Cerebellar cortex (tissue), 1 donor: ENCODE measurements at regions not wholly inside any gene's neighbourhood (a gene's known extent, or its start where the extent isn't known, plus 50 kb on each side); places are given as distances from the start of the nearest gene placed in this dataset.

Source experiments
- DNase-seq: peaks from one replicate; pipeline ENCODE4 v3.0.0-alpha.2; 2015; ENCODE audit warnings: low spot score

DNA sequence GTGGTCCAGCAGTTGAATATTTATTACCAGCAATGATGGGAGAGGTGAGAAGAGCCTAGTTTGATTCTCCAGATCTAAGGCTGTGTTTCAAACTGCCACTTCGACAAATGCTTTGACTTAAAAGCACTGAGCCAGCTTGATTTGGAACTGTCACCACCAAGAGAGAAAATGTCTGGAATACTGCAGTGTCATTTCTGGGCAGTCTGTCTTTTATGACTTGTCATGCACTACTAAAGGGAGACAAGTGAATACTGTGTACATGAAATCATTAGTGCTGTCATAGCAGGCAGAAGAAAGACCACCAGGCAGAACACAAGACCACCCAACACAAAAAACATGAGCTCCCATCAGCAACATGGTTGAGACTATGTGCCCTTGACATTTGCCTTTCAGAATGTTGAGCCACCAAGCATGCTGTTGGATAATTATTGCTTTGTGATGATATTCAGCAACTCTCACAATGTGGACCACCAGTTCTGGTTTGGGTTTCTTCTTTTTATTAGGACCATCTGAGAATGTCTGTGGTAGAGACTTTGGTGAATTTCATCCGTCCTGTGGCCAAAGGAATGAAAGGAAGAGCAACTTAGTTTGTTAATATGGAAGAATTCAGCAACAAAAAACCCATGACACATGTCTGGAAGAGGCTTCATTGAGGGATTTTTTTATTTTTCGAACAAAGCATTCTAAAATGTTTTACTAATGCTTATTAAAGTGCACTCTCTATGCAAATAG lies 125.8 kb downstream of the NTMT2 start:
- DNase-seq, result no peak

DNA sequence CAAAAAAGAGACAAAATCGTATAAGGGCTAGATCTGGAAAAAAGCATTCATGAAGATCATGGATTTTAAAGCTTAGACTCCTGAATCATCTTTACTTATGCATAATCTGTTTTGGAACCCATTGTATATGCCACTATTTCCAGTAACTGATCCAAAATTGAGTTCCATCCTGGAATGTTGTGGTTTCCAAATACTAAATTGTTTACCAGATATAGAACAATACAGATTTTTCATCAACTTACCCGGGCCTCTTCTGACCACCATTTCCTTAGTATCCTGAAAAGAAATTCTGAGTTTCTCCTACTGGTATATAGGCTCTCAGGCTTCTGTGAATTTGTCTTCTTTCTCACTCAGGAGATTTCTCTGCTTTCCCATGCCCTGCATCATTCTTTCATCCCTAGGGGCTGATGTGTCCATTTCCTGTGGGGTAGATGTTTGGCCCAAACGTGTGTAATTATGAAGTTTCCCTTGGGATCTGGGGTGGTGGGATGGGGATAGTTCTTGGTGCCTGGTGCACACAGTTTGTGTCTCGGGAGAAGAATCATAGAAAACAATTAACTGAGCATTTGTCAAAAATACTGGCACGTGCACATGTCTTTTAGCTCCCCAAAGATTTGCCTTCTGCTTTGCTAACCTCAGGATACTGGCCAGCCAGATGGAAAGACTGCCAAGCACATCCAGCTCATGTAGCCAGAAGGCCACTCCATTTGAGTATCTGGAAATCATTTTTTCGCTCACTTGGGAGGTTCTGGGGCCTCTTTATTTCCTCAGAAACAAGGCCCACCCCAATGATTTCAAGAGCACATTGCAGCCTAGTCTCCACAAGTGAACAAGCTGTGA lies 127.8 kb downstream of the NTMT2 start:
- DNase-seq, result no peak

- DNase-seq, result no peak
Observed at GRCh38 chr1:170274131-170274501, 128.4 kb downstream of the NTMT2 start.

DNA sequence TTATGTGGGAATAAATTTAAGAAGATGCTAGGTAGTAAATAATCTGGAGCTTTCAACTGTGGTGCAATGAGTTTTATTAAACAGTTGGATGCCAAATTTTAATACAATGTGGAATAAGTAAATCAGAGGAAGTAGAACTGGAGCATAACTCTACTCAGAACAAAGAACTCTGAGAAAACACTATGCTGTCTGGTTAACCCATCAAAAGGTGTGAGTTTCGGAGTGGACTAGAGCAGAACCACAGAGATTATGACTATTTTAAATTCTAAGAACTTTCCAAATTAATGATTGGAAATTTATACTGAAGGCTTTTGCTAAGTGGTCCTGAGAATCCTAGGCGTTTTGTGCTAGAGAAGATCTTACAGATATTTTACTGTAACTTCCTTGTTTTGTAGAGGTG lies 132.2 kb downstream of the NTMT2 start:
- no peak for DNase-seq

- DNase-seq, result no peak
Observed at GRCh38 chr1:170284016-170284415, 138.3 kb downstream of the NTMT2 start.

GRCh38 chr1:170284512-170284911 lies 138.8 kb downstream of the NTMT2 start:
- DNase-seq, result no peak

DNA sequence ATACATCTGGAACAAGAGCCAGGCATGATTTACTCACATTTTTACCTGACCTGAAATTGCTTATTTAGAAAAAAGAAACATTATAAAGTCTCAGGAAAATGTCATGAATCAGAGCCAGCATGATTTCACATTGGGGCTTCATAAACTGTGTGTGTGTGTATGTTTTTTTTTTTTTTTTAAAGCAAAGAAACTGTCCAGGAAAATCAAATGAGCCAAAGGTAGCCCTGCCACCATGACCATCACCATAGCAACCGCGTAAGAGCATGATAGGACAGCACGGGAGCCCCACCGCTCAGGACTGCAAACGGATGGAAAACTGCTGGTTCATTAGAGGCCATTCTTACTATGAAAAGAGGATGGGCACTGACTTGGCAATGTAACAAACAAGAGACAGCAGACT lies 139.2 kb downstream of the NTMT2 start:
- no peak for DNase-seq

- DNase-seq, result no peak
Observed at GRCh38 chr1:170288155-170288554, 142.4 kb downstream of the NTMT2 start.

- DNase-seq, result no peak
Observed at GRCh38 chr1:170290276-170290675, 144.5 kb downstream of the NTMT2 start.

DNA sequence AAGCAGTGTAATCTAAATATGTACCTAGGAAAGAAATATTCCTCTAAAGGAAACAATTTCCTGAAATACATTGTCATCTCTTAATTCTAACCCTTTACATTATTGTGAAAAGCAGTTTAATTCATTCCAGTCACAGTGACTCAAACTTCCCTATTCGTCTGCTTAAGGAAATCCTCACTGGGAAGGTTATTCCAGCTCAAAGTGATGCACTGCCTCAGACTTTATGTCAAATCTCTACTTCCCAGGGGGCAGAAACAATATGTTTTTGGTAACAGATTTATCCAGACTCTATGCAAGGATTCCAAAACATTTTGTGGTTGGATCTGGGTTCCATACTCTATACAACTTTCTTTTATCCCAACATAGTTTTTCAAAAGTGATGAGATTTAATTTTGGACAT lies 145.2 kb downstream of the NTMT2 start:
- DNase-seq, result no peak

- DNase-seq, result no peak
Observed at GRCh38 chr1:170291516-170291915, 145.8 kb downstream of the NTMT2 start.

- no peak for DNase-seq
Observed at GRCh38 chr1:170296211-170296610, 150.5 kb downstream of the NTMT2 start.

- DNase-seq, result no peak
Observed at GRCh38 chr1:170296642-170297041, 150.9 kb downstream of the NTMT2 start.

- DNase-seq, result no peak
Observed at GRCh38 chr1:170301596-170301995, 155.8 kb downstream of the NTMT2 start.

- DNase-seq, result no peak
Observed at GRCh38 chr1:170303034-170303433, 157.3 kb downstream of the NTMT2 start.

DNA sequence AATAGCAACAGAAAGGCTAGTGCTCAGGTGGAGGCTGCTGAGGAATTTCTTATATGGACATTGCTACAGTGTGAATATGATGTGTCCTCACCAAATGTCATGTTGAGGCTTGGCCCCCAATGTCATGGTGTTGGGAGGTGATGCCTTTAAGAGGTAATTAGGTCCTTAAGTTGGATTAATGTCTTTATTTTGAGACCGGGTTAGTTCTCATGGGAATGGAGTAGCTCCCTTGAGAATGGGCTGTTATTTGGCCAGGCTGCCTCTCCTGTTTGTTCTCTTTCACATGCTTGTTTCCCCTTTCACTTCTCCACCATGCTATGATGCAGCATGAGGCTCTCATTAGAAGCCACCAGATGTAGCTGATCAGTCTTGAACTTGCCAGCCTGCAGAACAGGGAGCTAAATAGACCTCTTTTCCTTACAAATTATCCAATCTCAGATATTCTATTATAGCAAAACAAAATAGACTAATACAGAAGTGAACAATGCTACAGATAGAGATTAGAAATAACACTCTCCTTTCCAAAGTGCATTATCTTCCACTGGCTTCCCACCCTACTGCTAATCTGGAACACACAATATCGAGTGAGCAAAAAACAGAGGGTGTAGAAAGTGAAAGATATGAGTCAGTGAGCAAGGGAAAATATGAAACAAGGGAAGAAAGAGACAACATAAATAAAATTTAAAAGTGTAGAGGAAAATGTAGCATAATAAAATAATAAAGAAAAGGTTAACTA lies 160.2 kb downstream of the NTMT2 start:
- DNase-seq, result no peak

- no peak for DNase-seq
Observed at GRCh38 chr1:170306513-170306910, 160.8 kb downstream of the NTMT2 start.

DNA sequence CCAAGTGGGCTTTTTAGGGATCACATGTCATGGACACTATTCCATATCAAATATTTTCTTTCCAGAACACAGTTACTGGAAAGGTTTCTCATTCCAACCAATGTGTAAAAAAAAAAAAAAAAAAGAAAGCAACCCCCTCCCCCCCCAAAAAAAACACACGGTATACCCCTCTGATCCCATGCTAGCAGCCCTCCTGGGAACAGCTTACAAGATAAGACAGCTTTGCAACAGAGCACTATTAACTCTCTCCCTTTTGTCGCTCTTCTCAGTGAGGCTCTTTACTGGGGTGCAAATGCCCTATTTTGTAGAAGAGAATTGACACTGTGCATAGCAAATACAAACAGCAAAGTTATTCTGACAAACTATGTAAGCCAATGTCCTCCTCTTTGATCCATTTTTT lies 161.2 kb downstream of the NTMT2 start:
- no peak for DNase-seq

GRCh38 chr1:170307426-170307825 lies 161.7 kb downstream of the NTMT2 start:
- DNase-seq, result peak; percentile 21

DNA sequence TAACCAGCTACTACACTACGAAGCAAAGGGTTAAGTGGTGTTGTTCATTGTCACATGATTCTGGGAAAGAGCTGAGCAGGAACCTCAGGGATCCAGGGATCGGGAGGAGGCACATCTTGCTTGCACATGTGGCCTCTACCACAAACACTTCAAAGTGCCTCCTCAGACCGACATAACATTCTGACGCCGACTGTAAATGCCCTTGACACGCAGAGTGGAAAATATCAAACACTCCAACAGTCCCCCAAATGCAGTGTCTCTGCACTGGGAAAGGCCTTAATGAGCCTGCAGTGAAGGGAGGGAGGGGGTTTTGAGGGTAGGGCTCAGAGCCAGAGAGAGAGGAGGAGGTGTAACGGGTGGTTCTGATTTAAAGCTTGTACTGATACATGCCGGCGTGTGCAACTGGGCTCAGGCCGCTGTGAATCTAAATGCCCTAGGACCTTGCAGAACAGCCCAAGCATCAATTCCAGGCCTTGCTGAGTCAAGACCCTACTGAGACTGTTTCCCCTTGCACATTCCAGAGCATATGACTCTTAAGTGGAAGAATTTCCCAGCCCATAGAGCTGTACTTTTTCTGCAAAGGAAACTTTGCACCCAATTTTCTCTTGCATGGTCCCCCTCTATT lies 163.7 kb downstream of the NTMT2 start:
- DNase-seq, result peak; percentile 24

GRCh38 chr1:170310014-170310405 lies 164.3 kb downstream of the NTMT2 start:
- DNase-seq, result no peak

DNA sequence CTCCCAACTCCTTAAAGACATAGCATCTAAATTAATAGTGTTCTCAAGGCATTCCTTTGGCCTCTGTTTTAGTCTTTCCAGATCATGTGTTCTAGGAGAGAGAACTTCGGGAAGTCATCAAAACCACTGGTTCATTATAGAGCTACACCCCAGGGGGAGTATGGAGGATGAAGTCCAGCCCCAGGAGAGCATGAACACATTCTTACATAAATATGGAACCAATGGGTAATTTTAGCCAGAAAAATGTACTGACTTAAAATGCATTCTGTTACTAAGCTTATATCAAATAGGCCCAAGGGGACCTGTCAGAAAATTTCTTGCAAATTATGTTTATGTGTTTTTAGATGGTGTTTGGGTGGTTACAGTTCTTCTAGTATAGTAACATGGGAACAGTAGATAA lies 165.2 kb downstream of the NTMT2 start:
- peak; percentile 3 for DNase-seq
